Activated naive CD8-positive, alpha-beta T cell treated with anti-CD3 and anti-CD28 coated beads, Interleukin-2, amount 50 U/mL, for 24 hours (primary cell): ENCODE measurements at regions not wholly inside any gene's neighbourhood (a gene's known extent, or its start where the extent isn't known, plus 50 kb on each side); places are given as distances from the start of the nearest gene placed in this dataset.
"Not testable (repeated sequence)": the region's sequence is repeated elsewhere in the genome, so short reads cannot be mapped to it uniquely, and the experiment has no call there.

ENCODE experiments used
- ATAC-seq: fragments of 150-1000 bp; cut with Tn5 transposase; one replicate; pipeline ENCODE4 v1.10.0; 2021
- DNase-seq: peaks from one replicate; pipeline ENCODE4 v3.0.0; 2021
- H3K27ac Mint-ChIP-seq: one replicate; pipeline ENCODE4 v1.8.0; 2021; ENCODE audit warnings: mild to moderate bottlenecking, mixed read lengths
- H3K27me3 Mint-ChIP-seq: one replicate; pipeline ENCODE4 v1.8.0; 2021; ENCODE audit warnings: mixed read lengths
- H3K36me3 Mint-ChIP-seq: one replicate; pipeline ENCODE4 v1.8.0; 2021; ENCODE audit warnings: low read depth, mixed read lengths
- H3K4me1 Mint-ChIP-seq: one replicate; pipeline ENCODE4 v1.8.0; 2021; ENCODE audit warnings: mixed read lengths
- H3K4me3 Mint-ChIP-seq: one replicate; pipeline ENCODE4 v1.8.0; 2021; ENCODE audit warnings: mild to moderate bottlenecking, moderate library complexity, mixed read lengths
- H3K9me3 Mint-ChIP-seq: one replicate; pipeline ENCODE4 v1.8.0; 2021; ENCODE audit warnings: mixed read lengths

DNA sequence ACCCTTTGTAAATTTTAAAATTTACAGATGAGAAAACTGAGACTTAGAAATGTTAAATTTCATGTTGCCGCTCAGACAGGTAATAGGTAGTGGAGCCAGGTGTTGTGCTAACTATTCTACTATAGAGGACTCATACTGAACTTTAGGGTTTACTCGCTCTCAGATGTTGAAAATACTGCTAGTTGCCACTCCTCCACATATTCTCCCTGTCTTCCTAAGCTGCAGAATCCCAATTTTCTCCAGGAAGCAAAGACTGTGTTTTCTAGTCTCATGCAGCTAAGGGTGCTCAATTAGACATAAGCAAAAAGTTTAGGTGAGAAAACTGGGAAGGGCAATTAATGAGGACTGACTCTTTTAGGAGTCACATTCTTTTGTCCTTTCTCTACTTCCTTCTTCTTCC, 612.3 kb downstream of the KCNH5 start:
- Mint-ChIP-seq H3K4me3 (no peak overlapping the region), H3K4me1 (no peaks in the 10 kb centered on the region), H3K36me3 (no peaks in the 10 kb centered on the region), H3K27ac (no peak overlapping the region), H3K27me3 (no peaks in the 10 kb centered on the region), H3K9me3 (peaks cover 25% of the 10 kb centered on the region)
- ATAC-seq (no peak), DNase-seq (no peak)

GRCh38 chr14:62436261-62436660, 609.0 kb downstream of the KCNH5 start:
- H3K4me3 Mint-ChIP-seq, result no peak overlapping the region
- no peak for DNase-seq
- peaks cover 40% of the 10 kb centered on the region for H3K9me3 Mint-ChIP-seq
- no peaks in the 10 kb centered on the region for H3K4me1 Mint-ChIP-seq
- ATAC-seq, result no peak
- no peaks in the 10 kb centered on the region for H3K27me3 Mint-ChIP-seq
- peaks cover 2% of the 10 kb centered on the region for H3K36me3 Mint-ChIP-seq
- H3K27ac Mint-ChIP-seq, result no peak overlapping the region

DNA sequence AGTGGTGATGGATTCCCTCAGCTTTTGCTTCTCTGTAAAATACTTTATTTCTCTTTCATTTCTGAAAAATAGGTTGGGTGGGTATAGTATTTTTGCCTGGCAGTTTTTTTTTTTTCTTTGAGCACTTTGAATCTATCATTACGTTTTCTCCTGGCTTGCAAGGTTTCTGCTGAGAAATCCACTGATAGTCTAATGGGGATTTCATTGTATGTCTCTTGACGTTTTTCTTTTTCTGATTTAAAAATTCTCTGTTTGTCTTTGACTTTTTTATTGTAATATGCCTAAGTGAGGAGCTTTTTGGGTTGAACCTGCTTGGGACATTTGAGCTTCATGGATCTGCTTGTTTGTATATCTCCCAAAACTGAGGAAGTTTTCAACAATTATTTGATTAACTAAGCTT, 606.0 kb downstream of the KCNH5 start:
- DNase-seq, result no peak
- H3K27me3 Mint-ChIP-seq, result no peaks in the 10 kb centered on the region
- H3K27ac Mint-ChIP-seq, result no peak overlapping the region
- H3K36me3 Mint-ChIP-seq, result peaks cover 2% of the 10 kb centered on the region
- H3K4me3 Mint-ChIP-seq, result no peak overlapping the region
- no peak for ATAC-seq
- no peaks in the 10 kb centered on the region for H3K4me1 Mint-ChIP-seq
- H3K9me3 Mint-ChIP-seq, result peaks cover 35% of the 10 kb centered on the region

DNA sequence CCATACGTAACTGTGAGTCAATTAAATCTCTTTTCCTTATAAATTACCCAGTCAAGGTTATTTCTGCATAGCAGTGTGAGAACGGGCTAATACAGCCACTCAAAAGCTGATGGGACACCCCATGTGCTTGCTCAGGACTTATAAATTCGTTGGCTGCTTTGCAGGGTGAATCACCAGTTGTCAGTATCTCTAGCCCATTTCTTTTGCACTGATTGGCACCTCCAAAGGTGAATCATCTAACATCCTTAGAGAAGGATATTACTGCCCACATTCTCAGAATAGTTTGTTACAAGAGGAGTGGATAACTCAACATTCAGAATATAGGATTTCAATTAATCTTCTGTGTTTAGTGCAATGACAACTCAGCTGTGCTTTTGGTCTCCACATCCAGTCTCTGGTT, 601.5 kb downstream of the KCNH5 start:
- H3K9me3 Mint-ChIP-seq, result peaks cover 26% of the 10 kb centered on the region
- ATAC-seq, result no peak

GRCh38 chr14:62445570-62445969, 599.7 kb downstream of the KCNH5 start:
- Mint-ChIP-seq H3K27ac (no peak overlapping the region), H3K4me1 (no peaks in the 10 kb centered on the region), H3K27me3 (no peaks in the 10 kb centered on the region), H3K9me3 (peaks cover 15% of the 10 kb centered on the region), H3K4me3 (no peak overlapping the region), H3K36me3 (no peaks in the 10 kb centered on the region)
- DNase-seq (no peak), ATAC-seq (no peak)

More for the DNA sequence above, 601.5 kb downstream of the KCNH5 start:
- no peaks in the 10 kb centered on the region for H3K36me3 Mint-ChIP-seq
- H3K27me3 Mint-ChIP-seq, result no peaks in the 10 kb centered on the region
- H3K27ac Mint-ChIP-seq, result no peak overlapping the region
- no peak overlapping the region for H3K4me3 Mint-ChIP-seq
- no peak for DNase-seq
- H3K4me1 Mint-ChIP-seq, result no peaks in the 10 kb centered on the region

- Mint-ChIP-seq H3K36me3 (no peaks in the 10 kb centered on the region), H3K9me3 (peaks cover 7% of the 10 kb centered on the region), H3K4me3 (no peak overlapping the region), H3K4me1 (no peaks in the 10 kb centered on the region), H3K27ac (no peak overlapping the region), H3K27me3 (no peaks in the 10 kb centered on the region)
- no peak for ATAC-seq
- no peak for DNase-seq
Measured at GRCh38 chr14:62451221-62451620, 594.0 kb downstream of the KCNH5 start.

- Mint-ChIP-seq H3K4me1 (no peaks in the 10 kb centered on the region), H3K9me3 (no peaks in the 10 kb centered on the region), H3K27ac (no peak overlapping the region), H3K4me3 (no peak overlapping the region), H3K36me3 (no peaks in the 10 kb centered on the region), H3K27me3 (no peaks in the 10 kb centered on the region)
- ATAC-seq (no peak), DNase-seq (no peak)
Measured at GRCh38 chr14:62453226-62453625, 592.0 kb downstream of the KCNH5 start.

GRCh38 chr14:62455446-62455845, 589.8 kb downstream of the KCNH5 start:
- Mint-ChIP-seq H3K27me3 (no peaks in the 10 kb centered on the region), H3K4me1 (no peaks in the 10 kb centered on the region), H3K9me3 (peaks cover 6% of the 10 kb centered on the region), H3K36me3 (no peaks in the 10 kb centered on the region), H3K27ac (no peak overlapping the region), H3K4me3 (no peak overlapping the region)
- ATAC-seq (no peak), DNase-seq (no peak)

DNA sequence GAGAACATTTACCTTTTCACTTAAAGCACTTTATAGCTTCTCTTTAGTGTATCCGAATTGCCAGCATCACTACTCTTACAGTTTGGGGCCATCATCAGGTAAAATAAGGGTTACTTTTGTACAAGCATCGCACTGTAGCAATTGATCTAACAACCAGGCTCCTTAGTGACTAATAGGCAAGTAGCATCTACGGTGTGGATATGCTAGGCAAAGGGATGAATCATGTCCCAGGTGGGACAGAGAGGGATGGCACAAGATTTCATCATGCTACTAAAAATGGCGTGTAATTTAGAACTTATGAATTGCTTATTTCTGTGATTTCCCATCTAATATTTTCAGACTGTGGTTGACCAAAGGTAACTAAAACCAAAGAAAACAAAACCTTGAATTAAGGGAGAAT, 582.3 kb downstream of the KCNH5 start:
- Mint-ChIP-seq H3K27me3 (no peaks in the 10 kb centered on the region), H3K9me3 (peaks cover 6% of the 10 kb centered on the region), H3K36me3 (no peaks in the 10 kb centered on the region), H3K4me1 (no peaks in the 10 kb centered on the region), H3K27ac (no peak overlapping the region), H3K4me3 (no peak overlapping the region)
- DNase-seq (no peak), ATAC-seq (no peak)

DNA sequence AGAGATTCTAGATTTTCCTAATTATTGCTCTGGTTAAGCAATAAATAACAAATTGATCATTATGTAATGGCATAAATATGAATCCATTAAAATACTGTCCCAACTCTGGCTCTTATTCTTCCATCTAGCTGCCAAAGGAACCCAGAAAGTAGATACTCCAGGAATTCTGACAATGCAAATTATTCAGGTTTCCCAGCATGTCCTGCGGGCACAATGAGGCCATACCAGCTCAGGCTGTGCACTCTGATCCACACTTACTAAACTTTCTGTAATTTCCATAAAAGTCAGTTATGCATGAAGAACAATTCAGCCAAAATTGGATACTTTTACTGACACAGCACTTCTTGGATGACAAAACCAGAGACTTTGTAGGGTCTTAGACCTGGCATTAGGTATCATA, 576.3 kb downstream of the KCNH5 start:
- no peak overlapping the region for H3K27ac Mint-ChIP-seq
- ATAC-seq (no peak), DNase-seq (no peak)
- no peaks in the 10 kb centered on the region for H3K9me3 Mint-ChIP-seq
- no peaks in the 10 kb centered on the region for H3K27me3 Mint-ChIP-seq
- no peaks in the 10 kb centered on the region for H3K4me1 Mint-ChIP-seq
- no peaks in the 10 kb centered on the region for H3K36me3 Mint-ChIP-seq
- no peak overlapping the region for H3K4me3 Mint-ChIP-seq

GRCh38 chr14:62470935-62471334, 574.3 kb downstream of the KCNH5 start:
- no peaks in the 10 kb centered on the region for H3K27me3 Mint-ChIP-seq
- no peak for DNase-seq
- H3K36me3 Mint-ChIP-seq, result no peaks in the 10 kb centered on the region
- H3K4me3 Mint-ChIP-seq, result no peak overlapping the region
- ATAC-seq, result no peak
- no peak overlapping the region for H3K27ac Mint-ChIP-seq
- no peaks in the 10 kb centered on the region for H3K4me1 Mint-ChIP-seq
- H3K9me3 Mint-ChIP-seq, result no peaks in the 10 kb centered on the region

- ATAC-seq, result no peak
- Mint-ChIP-seq H3K27ac (no peak overlapping the region), H3K9me3 (peaks cover 10% of the 10 kb centered on the region), H3K4me3 (no peak overlapping the region), H3K27me3 (no peaks in the 10 kb centered on the region), H3K4me1 (no peaks in the 10 kb centered on the region), H3K36me3 (no peaks in the 10 kb centered on the region)
- DNase-seq, result no peak
Measured at GRCh38 chr14:62491146-62491545, 554.1 kb downstream of the KCNH5 start.

DNA sequence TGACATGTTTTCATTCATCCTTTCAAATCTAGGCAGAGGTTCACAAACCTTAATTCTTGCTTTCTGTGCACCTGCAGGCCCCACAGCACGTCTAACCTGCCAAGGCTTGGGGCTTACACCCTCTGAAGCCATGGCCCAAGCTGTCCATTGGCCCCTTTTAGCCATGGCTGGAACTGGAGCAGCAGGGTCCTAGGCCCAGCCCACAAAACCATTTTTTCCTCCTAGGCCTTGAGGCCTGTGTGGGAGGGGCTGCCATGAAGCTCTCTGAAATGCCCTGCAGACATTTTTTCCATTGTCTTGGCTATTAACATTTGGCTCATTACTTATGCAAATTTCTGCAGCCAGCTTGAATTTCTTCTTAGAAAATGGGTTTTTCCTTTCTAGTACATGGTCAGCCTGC, 547.5 kb downstream of the KCNH5 start:
- H3K4me3 Mint-ChIP-seq, result no peak overlapping the region
- H3K36me3 Mint-ChIP-seq, result no peaks in the 10 kb centered on the region
- H3K4me1 Mint-ChIP-seq, result no peaks in the 10 kb centered on the region
- no peaks in the 10 kb centered on the region for H3K27me3 Mint-ChIP-seq
- DNase-seq (no peak), ATAC-seq (no peak)
- H3K9me3 Mint-ChIP-seq, result peaks cover 14% of the 10 kb centered on the region
- H3K27ac Mint-ChIP-seq, result no peak overlapping the region

DNA sequence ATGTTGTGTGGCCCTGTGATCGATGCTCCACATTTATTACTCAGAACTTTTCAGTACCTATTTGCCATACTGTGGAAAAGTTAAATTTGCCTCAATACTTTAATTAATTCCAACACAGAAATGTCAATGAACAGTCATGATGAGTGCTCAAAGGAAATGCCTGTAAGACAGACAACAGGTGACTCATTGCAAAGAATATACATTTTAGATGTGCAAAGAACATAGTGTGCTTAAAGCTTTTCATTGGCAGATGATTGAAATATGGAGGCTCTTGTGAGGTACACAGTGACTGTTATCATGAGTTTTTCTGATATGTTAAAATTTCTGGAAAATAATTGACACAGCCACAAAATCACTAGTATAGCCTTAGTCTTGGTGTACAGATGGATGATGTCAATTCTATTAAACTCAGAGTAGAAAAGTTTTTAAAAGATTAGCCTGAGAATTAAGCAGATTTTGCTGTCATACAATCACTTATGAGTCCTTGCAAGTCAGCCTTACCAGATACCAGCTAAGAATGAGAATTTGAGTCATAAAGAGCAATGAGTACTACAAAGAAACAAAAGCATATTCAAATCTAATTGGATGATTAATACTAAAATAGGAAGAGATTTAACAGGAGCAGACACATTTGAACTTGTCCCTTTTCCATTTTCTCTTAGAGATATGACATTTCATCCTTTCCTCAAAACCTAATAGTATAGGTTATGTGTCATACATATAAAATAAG, 544.1 kb downstream of the KCNH5 start:
- peaks cover 7% of the 10 kb centered on the region for H3K9me3 Mint-ChIP-seq
- H3K27ac Mint-ChIP-seq, result no peak overlapping the region
- no peaks in the 10 kb centered on the region for H3K36me3 Mint-ChIP-seq
- no peak for DNase-seq
- H3K4me3 Mint-ChIP-seq, result no peak overlapping the region
- no peaks in the 10 kb centered on the region for H3K27me3 Mint-ChIP-seq
- H3K4me1 Mint-ChIP-seq, result no peaks in the 10 kb centered on the region
- no peak for ATAC-seq

DNA sequence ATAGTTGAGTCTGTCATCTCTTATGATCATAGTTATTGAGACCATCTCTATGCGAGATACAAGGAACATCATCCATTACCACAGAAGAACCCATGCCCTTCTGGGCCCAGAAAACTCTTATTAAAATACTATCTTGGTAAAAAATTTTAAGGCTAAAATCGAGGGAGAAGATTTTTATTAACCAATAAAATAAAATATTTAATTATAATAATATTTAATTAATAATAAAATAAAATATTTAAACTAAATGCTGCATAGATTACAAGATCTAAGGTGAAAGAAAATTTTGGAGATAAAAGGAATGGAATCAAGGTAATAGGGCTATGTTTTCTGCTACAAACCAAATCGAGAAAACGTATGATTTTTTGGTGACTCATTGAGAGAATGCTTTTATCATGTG, 540.2 kb downstream of the KCNH5 start:
- Mint-ChIP-seq H3K36me3 (no peaks in the 10 kb centered on the region), H3K27me3 (no peaks in the 10 kb centered on the region), H3K9me3 (peaks cover 12% of the 10 kb centered on the region), H3K27ac (no peak overlapping the region), H3K4me1 (no peaks in the 10 kb centered on the region), H3K4me3 (no peak overlapping the region)
- no peak for DNase-seq
- no peak for ATAC-seq

- H3K27me3 Mint-ChIP-seq, ATAC-seq, H3K4me3 Mint-ChIP-seq, DNase-seq, H3K36me3 Mint-ChIP-seq, H3K4me1 Mint-ChIP-seq, H3K27ac Mint-ChIP-seq: not testable (repeated sequence)
- peaks cover 17% of the 10 kb centered on the region for H3K9me3 Mint-ChIP-seq
Measured at GRCh38 chr14:62521309-62521708, 523.9 kb downstream of the KCNH5 start.
